Naive thymus-derived CD4-positive, alpha-beta T cell (primary cell): ENCODE measurements at regions not wholly inside any gene's neighbourhood (a gene's known extent, or its start where the extent isn't known, plus 50 kb on each side); places are given as distances from the start of the nearest gene placed in this dataset.

Source experiments
- ATAC-seq: fragments of 150-1000 bp; cut with Tn5 transposase; 2 replicates; pipeline ENCODE4 v1.10.0; 2021; ENCODE audit warnings: mild to moderate bottlenecking, moderate library complexity
- CTCF ChIA-PET: fragments of 350-600 bp; sonication (Branson Sonifier 250); formaldehyde crosslinking; loops from one replicate; lab custom pipeline; 2021; ENCODE audit warnings: antibody characterized with exemption; lab: Charles Lee
- POLR2A ChIA-PET: fragments of 350-600 bp; sonication (Branson Sonifier 250); formaldehyde crosslinking; loops from one replicate; lab custom pipeline; 2021; ENCODE audit warnings: antibody characterized with exemption, inconsistent platforms; lab: Charles Lee
- DNase-seq, 9 donors: peaks; one replicate each; pipeline versions ENCODE4 v3.0.0 to v3.0.0-alpha.2; 2020 to 2022; ENCODE audit warnings: mixed read lengths in 1 of 9
- H3K27ac ChIP-seq: one replicate; pipeline ENCODE4 v1.7.0; 2013; ENCODE audit warnings: mild to moderate bottlenecking, low read depth, low read length, moderate library complexity
- H3K27me3 ChIP-seq, 2 donors: one replicate each; pipeline ENCODE4 v1.7.0; 2013; ENCODE audit warnings: low read length in 2 of 2, mild to moderate bottlenecking in 2 of 2, moderate library complexity in 2 of 2; ENCODE audit not compliant: control insufficient read depth in 2 of 2, insufficient read depth in 2 of 2
- H3K36me3 ChIP-seq, 3 experiments: 1 replicate in 2 of 3; 2 replicates in 1 of 3; pipeline ENCODE4 v1.7.0; 2013; ENCODE audit warnings: low read length in 3 of 3, mild to moderate bottlenecking in 3 of 3, moderate library complexity in 1 of 3; ENCODE audit not compliant: insufficient read depth in 3 of 3, control insufficient read depth in 2 of 3
- H3K4me1 ChIP-seq, 2 donors: one replicate each; pipeline ENCODE4 v1.7.0; 2013; ENCODE audit warnings: low read length in 2 of 2, mild to moderate bottlenecking in 2 of 2, moderate library complexity in 1 of 2; ENCODE audit not compliant: control insufficient read depth in 2 of 2, insufficient read depth in 2 of 2
- H3K4me3 ChIP-seq: 2 replicates; pipeline ENCODE4 v1.7.0; 2013; ENCODE audit warnings: mild to moderate bottlenecking, low read length
- H3K9me3 ChIP-seq, 3 experiments: 1 replicate in 2 of 3; 2 replicates in 1 of 3; pipeline ENCODE4 v1.7.0; 2013; ENCODE audit warnings: low read length in 3 of 3; ENCODE audit not compliant: control insufficient read depth in 2 of 3
- H3K27ac Mint-ChIP-seq, 9 donors: one replicate each; pipeline ENCODE4 v1.8.0; 2020 to 2022; ENCODE audit warnings: mixed read lengths in 9 of 9, mild to moderate bottlenecking in 8 of 9, moderate library complexity in 5 of 9, inconsistent platforms in 2 of 9
- H3K27me3 Mint-ChIP-seq, 5 donors: one replicate each; pipeline ENCODE4 v1.8.0; 2021 to 2022; ENCODE audit warnings: mixed read lengths in 5 of 5, mild to moderate bottlenecking in 1 of 5
- H3K36me3 Mint-ChIP-seq, 5 donors: one replicate each; pipeline ENCODE4 v1.8.0; 2020 to 2022; ENCODE audit warnings: mixed read lengths in 5 of 5, mild to moderate bottlenecking in 3 of 5, inconsistent platforms in 1 of 5
- H3K4me1 Mint-ChIP-seq, 7 donors: one replicate each; pipeline ENCODE4 v1.8.0; 2020 to 2022; ENCODE audit warnings: mixed read lengths in 7 of 7, mild to moderate bottlenecking in 3 of 7, inconsistent platforms in 1 of 7
- H3K4me3 Mint-ChIP-seq, 10 donors: one replicate each; pipeline ENCODE4 v1.8.0; 2020 to 2022; ENCODE audit warnings: mild to moderate bottlenecking in 10 of 10, mixed read lengths in 10 of 10, moderate library complexity in 6 of 10, inconsistent platforms in 2 of 10
- H3K9me3 Mint-ChIP-seq, 11 donors: one replicate each; pipeline ENCODE4 v1.8.0; 2020 to 2022; ENCODE audit warnings: mixed read lengths in 11 of 11, mild to moderate bottlenecking in 4 of 11, inconsistent platforms in 1 of 11, moderate library complexity in 1 of 11
- intact Hi-C, 2 donors: fragments of 100-400 bp; cut with micrococcal nuclease; formaldehyde crosslinking; loops; one replicate each; pipeline ENCODE4 v1.15.1; 2023

DNA sequence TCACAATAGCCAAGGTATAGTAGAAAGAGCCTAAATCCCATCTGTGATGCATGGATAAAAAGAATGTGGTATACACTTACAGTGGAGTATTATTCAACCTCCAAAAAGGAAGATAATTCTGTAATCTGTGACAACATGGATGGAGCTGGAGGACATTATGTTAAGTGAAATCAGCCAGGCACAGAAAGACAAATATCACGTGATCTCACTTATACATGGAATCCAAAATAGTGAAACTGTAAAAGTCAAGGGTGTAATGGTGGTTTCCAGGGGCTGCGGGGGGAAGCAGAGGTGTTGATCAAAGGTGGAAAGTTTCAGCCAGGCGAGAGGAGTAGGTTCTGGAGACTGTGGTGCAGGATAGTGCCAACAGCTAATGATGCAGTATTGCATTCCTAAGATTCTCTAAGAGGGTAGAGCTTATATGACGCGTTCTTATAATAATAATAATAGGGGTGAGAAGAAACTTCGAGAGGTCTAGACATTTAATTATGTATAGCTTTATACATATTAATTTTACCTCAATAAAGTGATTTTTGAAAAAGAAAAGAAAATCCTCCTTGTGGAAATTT, 246.1 kb downstream of the FOXA2 start:
- Histone ChIP-seq H3K36me3 (no peaks in the 10 kb centered on the region), H3K27ac (no peak overlapping the region), H3K4me3 (no peak overlapping the region), H3K27me3 (no peaks in the 10 kb centered on the region), H3K4me1 (no peaks in the 10 kb centered on the region), H3K9me3 (no peaks in the 10 kb centered on the region)
- Mint-ChIP-seq H3K4me3 (no peak overlapping the region), H3K27me3 (peaks cover 5 to 16% (median 8%) of the 10 kb centered on the region in 5 donors), H3K4me1 (peaks cover 2 to 7% (median 6%) of the 10 kb centered on the region in 7 donors), H3K9me3 (no peaks in the 10 kb centered on the region), H3K36me3 (no peaks in the 10 kb centered on the region), H3K27ac (no peak overlapping the region)
- CTCF ChIA-PET, result no interaction called here
- intact Hi-C loops, result loop anchor here (10.0 kb wide), 3 partner anchors 897 to 1107 kb away; no protein-coding TSS in a partner anchor
- ATAC-seq, result no peak
- POLR2A ChIA-PET, result no interaction called here
- DNase-seq, result no peak

DNA sequence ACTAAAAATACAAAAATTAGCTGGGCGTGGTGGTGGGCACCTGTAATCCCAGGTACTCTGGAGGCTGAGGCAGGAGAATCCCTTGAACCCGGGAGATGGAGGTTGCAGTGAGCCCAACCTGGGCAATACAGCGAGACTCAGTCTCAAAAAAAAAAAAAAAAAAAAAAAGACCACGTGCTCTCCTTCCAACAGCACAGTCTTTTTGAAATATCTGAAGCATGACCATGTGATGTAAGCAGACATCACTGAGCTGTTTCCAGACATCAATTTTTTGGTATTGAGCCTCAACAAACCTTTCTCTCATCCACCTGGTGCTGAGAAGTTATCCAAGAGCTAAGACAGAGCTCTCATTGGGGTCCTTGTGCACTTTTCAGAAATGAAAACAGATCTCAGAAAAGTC, 249.2 kb downstream of the FOXA2 start:
- ATAC-seq, result no peak
- H3K4me1 ChIP-seq, result no peaks in the 10 kb centered on the region
- H3K4me3 Mint-ChIP-seq, result no peak overlapping the region
- no peak overlapping the region for H3K4me3 ChIP-seq
- intact Hi-C loops, result loop anchor here (10.0 kb wide), 3 partner anchors 900 to 1110 kb away; no protein-coding TSS in a partner anchor
- ChIA-PET CTCF (no interaction called here), POLR2A (no interaction called here)
- H3K36me3 ChIP-seq, result no peaks in the 10 kb centered on the region
- H3K27ac Mint-ChIP-seq, result no peak overlapping the region
- no peaks in the 10 kb centered on the region for H3K36me3 Mint-ChIP-seq
- no peak for DNase-seq
- no peaks in the 10 kb centered on the region for H3K27me3 ChIP-seq
- peaks cover 10 to 37% (median 13%) of the 10 kb centered on the region in 5 donors for H3K27me3 Mint-ChIP-seq
- H3K27ac ChIP-seq, result no peak overlapping the region
- peaks cover 0 to 7% (median 0%) of the 10 kb centered on the region in 11 donors for H3K9me3 Mint-ChIP-seq
- no peaks in the 10 kb centered on the region for H3K9me3 ChIP-seq
- peaks cover 2 to 7% (median 6%) of the 10 kb centered on the region in 7 donors for H3K4me1 Mint-ChIP-seq

DNA sequence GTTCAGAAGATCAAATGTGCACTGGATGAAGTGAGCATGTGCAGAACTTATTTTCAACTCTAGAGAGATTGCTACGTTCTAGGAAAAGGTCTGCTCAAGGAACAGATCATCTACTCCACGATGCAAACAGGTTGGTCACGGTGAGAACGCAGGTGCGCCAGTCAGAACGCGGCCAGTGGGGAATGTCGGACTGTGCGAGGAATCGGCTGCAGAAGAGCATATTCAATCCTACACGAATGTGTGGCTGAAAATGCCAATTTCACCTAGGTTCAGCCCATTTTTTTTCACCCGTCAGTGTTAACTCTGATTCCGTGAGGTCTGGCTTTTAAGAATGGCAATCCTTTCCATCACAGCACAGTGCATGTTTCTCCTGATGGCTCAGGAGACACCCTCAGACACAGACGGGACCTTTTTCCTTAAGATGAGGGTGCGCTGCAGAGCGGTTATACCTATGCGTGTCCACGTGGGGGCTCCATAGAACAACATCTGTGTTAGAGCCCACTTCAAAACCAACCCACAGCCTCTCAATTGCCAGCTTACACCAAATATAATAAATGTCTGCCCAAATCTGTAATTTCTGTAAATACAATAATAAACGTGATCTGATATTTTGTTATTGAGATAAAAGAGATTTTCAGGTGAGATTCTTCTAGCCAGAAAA, 250.4 kb downstream of the FOXA2 start:
- no peak overlapping the region for H3K27ac Mint-ChIP-seq
- peak in 5 of 9 donors; percentile 3 to 27 (median 23) for DNase-seq
- intact Hi-C loops, result loop anchor here (1.0 to 10.0 kb wide), 4 partner anchors 252 to 1111 kb away; no protein-coding TSS in a partner anchor

DNA sequence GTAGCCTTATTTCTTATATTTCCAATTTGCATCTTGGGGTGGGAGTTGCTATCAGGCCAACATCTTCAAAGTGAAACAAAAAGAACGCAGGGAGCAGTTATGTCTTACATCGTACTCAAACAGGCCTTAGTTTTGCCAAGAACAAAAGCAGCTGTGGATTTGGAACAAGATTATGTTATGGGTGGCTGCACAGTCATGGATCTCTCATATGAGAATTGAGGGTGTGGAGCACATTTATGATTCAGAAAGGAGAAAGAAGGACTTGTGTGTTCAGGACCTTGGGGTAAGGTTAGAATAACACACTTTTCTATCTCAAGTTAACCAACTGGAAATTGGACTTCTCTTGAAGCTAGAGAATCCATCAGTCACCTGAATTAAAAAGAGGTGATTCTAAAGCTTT, 259.9 kb downstream of the FOXA2 start:
- no peak for ATAC-seq

More for the DNA sequence above, 250.4 kb downstream of the FOXA2 start:
- Histone ChIP-seq H3K36me3 (no peaks in the 10 kb centered on the region), H3K27me3 (no peaks in the 10 kb centered on the region), H3K27ac (no peak overlapping the region), H3K4me3 (no peak overlapping the region), H3K4me1 (no peaks in the 10 kb centered on the region), H3K9me3 (no peaks in the 10 kb centered on the region)
- CTCF ChIA-PET, result no interaction called here
- H3K4me3 Mint-ChIP-seq, result no peak overlapping the region
- H3K4me1 Mint-ChIP-seq, result peaks cover 0 to 1% (median under 1%) of the 10 kb centered on the region in 7 donors
- peaks cover under 1 to 37% (median 13%) of the 10 kb centered on the region in 5 donors for H3K27me3 Mint-ChIP-seq
- no peaks in the 10 kb centered on the region for H3K36me3 Mint-ChIP-seq
- peaks cover 0 to 10% (median 0%) of the 10 kb centered on the region in 11 donors for H3K9me3 Mint-ChIP-seq
- peak; percentile 78 for ATAC-seq
- POLR2A ChIA-PET, result no interaction called here

DNA sequence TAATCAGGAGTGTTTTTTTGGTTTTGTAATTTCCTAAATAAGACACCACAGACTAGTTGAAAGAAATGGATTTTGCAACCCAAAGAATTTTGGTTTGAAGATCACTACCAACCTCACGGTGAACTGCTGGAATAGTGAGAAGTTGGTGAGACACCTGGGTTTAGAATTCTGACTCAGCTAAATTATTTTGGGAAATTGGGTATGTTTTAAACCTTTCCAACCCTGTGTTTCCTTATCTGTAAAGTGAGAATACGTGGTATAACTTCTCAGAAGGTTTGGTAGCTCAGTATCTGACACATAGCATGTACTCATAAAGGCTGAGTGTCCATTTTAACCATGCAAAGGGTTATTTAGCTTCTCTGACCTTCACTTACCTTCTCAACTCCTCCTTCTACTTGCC, 261.9 kb downstream of the FOXA2 start:
- ATAC-seq, result no peak
- Histone ChIP-seq H3K4me3 (no peak overlapping the region), H3K27ac (no peak overlapping the region), H3K4me1 (no peaks in the 10 kb centered on the region), H3K36me3 (no peaks in the 10 kb centered on the region), H3K9me3 (no peaks in the 10 kb centered on the region), H3K27me3 (no peaks in the 10 kb centered on the region)
- Mint-ChIP-seq H3K27me3 (peaks cover 0 to 20% (median 0%) of the 10 kb centered on the region in 5 donors), H3K36me3 (no peaks in the 10 kb centered on the region), H3K4me1 (no peaks in the 10 kb centered on the region), H3K27ac (no peak overlapping the region), H3K4me3 (no peak overlapping the region), H3K9me3 (peaks cover 0 to 10% (median 0%) of the 10 kb centered on the region in 11 donors)
- DNase-seq, result no peak
- CTCF ChIA-PET, result no interaction called here
- POLR2A ChIA-PET, result no interaction called here
- intact Hi-C loops, result no loop called here

More for the DNA sequence above, 259.9 kb downstream of the FOXA2 start:
- peaks cover 0 to 5% (median 0%) of the 10 kb centered on the region in 5 donors for H3K27me3 Mint-ChIP-seq
- no peaks in the 10 kb centered on the region for H3K36me3 Mint-ChIP-seq
- H3K27ac ChIP-seq, result no peak overlapping the region
- no peak overlapping the region for H3K4me3 ChIP-seq
- peaks cover 0 to 8% (median 0%) of the 10 kb centered on the region in 11 donors for H3K9me3 Mint-ChIP-seq
- POLR2A ChIA-PET, result no interaction called here
- intact Hi-C loops, result no loop called here
- no peak for DNase-seq
- no peak overlapping the region for H3K4me3 Mint-ChIP-seq
- H3K36me3 ChIP-seq, result no peaks in the 10 kb centered on the region
- H3K4me1 ChIP-seq, result no peaks in the 10 kb centered on the region
- H3K9me3 ChIP-seq, result no peaks in the 10 kb centered on the region
- H3K27me3 ChIP-seq, result no peaks in the 10 kb centered on the region
- no peak overlapping the region for H3K27ac Mint-ChIP-seq
- CTCF ChIA-PET, result no interaction called here
- no peaks in the 10 kb centered on the region for H3K4me1 Mint-ChIP-seq

DNA sequence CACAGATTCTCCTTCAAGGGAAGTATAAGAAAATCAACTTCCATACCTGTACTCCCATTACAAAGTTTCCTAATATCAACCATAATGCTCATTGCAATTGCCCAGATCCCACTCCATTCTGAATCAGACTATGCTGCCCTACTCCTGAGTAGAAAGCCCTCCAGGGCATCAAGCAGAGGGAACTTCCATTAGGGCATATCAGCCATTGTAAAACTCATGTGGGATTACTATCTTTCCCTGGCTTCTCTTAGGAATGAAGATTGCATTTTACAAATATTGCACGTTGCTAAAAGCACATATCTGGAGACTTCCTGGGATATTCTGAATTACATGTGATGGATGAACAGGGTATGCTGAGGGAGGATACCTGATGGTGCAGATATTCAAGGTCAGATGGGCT, 263.2 kb downstream of the FOXA2 start:
- Mint-ChIP-seq H3K27ac (no peak overlapping the region), H3K27me3 (peaks cover 0 to 25% (median 0%) of the 10 kb centered on the region in 5 donors), H3K4me1 (no peaks in the 10 kb centered on the region), H3K4me3 (no peak overlapping the region), H3K9me3 (peaks cover 0 to 10% (median 0%) of the 10 kb centered on the region in 11 donors), H3K36me3 (no peaks in the 10 kb centered on the region)
- Histone ChIP-seq H3K4me3 (no peak overlapping the region), H3K4me1 (no peaks in the 10 kb centered on the region), H3K27ac (no peak overlapping the region), H3K36me3 (no peaks in the 10 kb centered on the region), H3K27me3 (no peaks in the 10 kb centered on the region), H3K9me3 (no peaks in the 10 kb centered on the region)
- ATAC-seq (no peak), DNase-seq (no peak)
- CTCF ChIA-PET, result no interaction called here
- POLR2A ChIA-PET, result no interaction called here
- intact Hi-C loops, result no loop called here
